HL-60/S4 treated with phorbol 12-myristate 13-acetate at 8.2 ng/mL for 4 days and 3 days (cell line): ENCODE measurements at regions not wholly inside any gene's neighbourhood (a gene's known extent, or its start where the extent isn't known, plus 50 kb on each side); places are given as distances from the start of the nearest gene placed in this dataset.
"Not testable (repeated sequence)": the region's sequence is repeated elsewhere in the genome, so short reads cannot be mapped to it uniquely, and the experiment has no call there.

ENCODE experiments used
- in situ Hi-C: fragments of 300-500 bp; cut with MboI; formaldehyde crosslinking; loops from 2 replicates; pipeline ENCODE4 v1.15.0; 2022; ENCODE audit warnings: low sequenced_read_pairs

- in situ Hi-C loops, result no loop called here
Observed at GRCh38 chr15:38795471-38796245, 231.0 kb upstream of the RASGRP1 start.

- in situ Hi-C loops, result no loop called here
Observed at GRCh38 chr15:38796589-38796988, 232.0 kb upstream of the RASGRP1 start.

- in situ Hi-C loops, result not testable (repeated sequence)
Observed at GRCh38 chr15:38797506-38797905, 232.9 kb upstream of the RASGRP1 start.

GRCh38 chr15:38799202-38799601, 234.6 kb upstream of the RASGRP1 start:
- in situ Hi-C loops, result not testable (repeated sequence)

- in situ Hi-C loops, result no loop called here
Observed at GRCh38 chr15:38809621-38810020, 245.0 kb upstream of the RASGRP1 start.

GRCh38 chr15:38810686-38811085, 246.1 kb upstream of the RASGRP1 start:
- in situ Hi-C loops, result no loop called here

- in situ Hi-C loops, result not testable (repeated sequence)
Observed at GRCh38 chr15:38814254-38814653, 249.6 kb upstream of the RASGRP1 start.

- in situ Hi-C loops, result no loop called here
Observed at GRCh38 chr15:38814891-38815290, 250.3 kb upstream of the RASGRP1 start.

GRCh38 chr15:38817427-38818156, 253.0 kb upstream of the RASGRP1 start:
- in situ Hi-C loops, result no loop called here

- in situ Hi-C loops, result no loop called here
Observed at GRCh38 chr15:38818157-38818790, 253.7 kb upstream of the RASGRP1 start.

- in situ Hi-C loops, result no loop called here
Observed at GRCh38 chr15:38819387-38819950, 254.9 kb upstream of the RASGRP1 start.

GRCh38 chr15:38823263-38823662, 258.6 kb upstream of the RASGRP1 start:
- in situ Hi-C loops, result no loop called here

- in situ Hi-C loops, result no loop called here
Observed at GRCh38 chr15:38824719-38825118, 260.1 kb upstream of the RASGRP1 start.

GRCh38 chr15:38826880-38827279, 262.3 kb upstream of the RASGRP1 start:
- in situ Hi-C loops, result no loop called here

GRCh38 chr15:38828031-38828532, 263.5 kb upstream of the RASGRP1 start:
- in situ Hi-C loops, result no loop called here

- in situ Hi-C loops, result no loop called here
Observed at GRCh38 chr15:38829086-38829485, 264.5 kb upstream of the RASGRP1 start.

- in situ Hi-C loops, result no loop called here
Observed at GRCh38 chr15:38842226-38842625, 277.6 kb upstream of the RASGRP1 start.

GRCh38 chr15:38843051-38843501, 278.5 kb upstream of the RASGRP1 start:
- in situ Hi-C loops, result no loop called here

- in situ Hi-C loops, result no loop called here
Observed at GRCh38 chr15:38843736-38844590, 279.3 kb upstream of the RASGRP1 start.

GRCh38 chr15:38844736-38845135, 280.1 kb upstream of the RASGRP1 start:
- in situ Hi-C loops, result no loop called here
